ENCODE measurements at regions not wholly inside any gene's neighbourhood (a gene's known extent, or its start where the extent isn't known, plus 50 kb on each side); places are given as distances from the start of the nearest gene placed in this dataset.
"Not testable (repeated sequence)": the region's sequence is repeated elsewhere in the genome, so short reads cannot be mapped to it uniquely, and the experiment has no call there.

- DNase-seq: peak; percentile 30 to 48
- TF ChIP-seq GATA1 (IDR thresholded peaks at IDR 0.05; ENCODE audit: low read depth, low read length) (no peak), POLR2A (IDR thresholded peaks at IDR 0.05; ENCODE audit: low read length) (no peak)
Observed at GRCh38 chr5:57650360-57651069, 167.9 kb upstream of the ACTBL2 start.

- no peak for DNase-seq
- TF ChIP-seq GATA1 (IDR thresholded peaks at IDR 0.05; ENCODE audit: low read depth, low read length) (no peak), POLR2A (IDR thresholded peaks at IDR 0.05; ENCODE audit: low read length) (no peak)
Observed at GRCh38 chr5:57642698-57643097, 160.1 kb upstream of the ACTBL2 start.

- TF ChIP-seq POLR2A (IDR thresholded peaks at IDR 0.05; ENCODE audit: low read length) (no peak), GATA1 (IDR thresholded peaks at IDR 0.05; ENCODE audit: low read depth, low read length) (no peak)
- DNase-seq: no peak
Observed at GRCh38 chr5:57642066-57642465, 159.5 kb upstream of the ACTBL2 start.

GRCh38 chr5:57635146-57635777, 152.7 kb upstream of the ACTBL2 start:
- no peak for DNase-seq
- TF ChIP-seq GATA1 (IDR thresholded peaks at IDR 0.05; ENCODE audit: low read depth, low read length): no peak
- no peak for TF ChIP-seq POLR2A (IDR thresholded peaks at IDR 0.05; ENCODE audit: low read length)

- no peak for TF ChIP-seq GATA1 (IDR thresholded peaks at IDR 0.05; ENCODE audit: low read depth, low read length)
- TF ChIP-seq POLR2A (IDR thresholded peaks at IDR 0.05; ENCODE audit: low read length): no peak
- no peak for DNase-seq
Observed at GRCh38 chr5:57632937-57633336, 150.3 kb upstream of the ACTBL2 start.

- not testable (repeated sequence) for DNase-seq
Observed at GRCh38 chr5:57631139-57631538, 148.5 kb upstream of the ACTBL2 start.

GRCh38 chr5:57627661-57628060, 145.1 kb upstream of the ACTBL2 start:
- TF ChIP-seq GATA1 (IDR thresholded peaks at IDR 0.05; ENCODE audit: low read depth, low read length): no peak
- no peak for TF ChIP-seq POLR2A (IDR thresholded peaks at IDR 0.05; ENCODE audit: low read length)

GRCh38 chr5:57626703-57627102, 144.1 kb upstream of the ACTBL2 start:
- DNase-seq: no peak
- TF ChIP-seq GATA1 (IDR thresholded peaks at IDR 0.05; ENCODE audit: low read depth, low read length): no peak
- no peak for TF ChIP-seq POLR2A (IDR thresholded peaks at IDR 0.05; ENCODE audit: low read length)

More at GRCh38 chr5:57627661-57628060, 145.1 kb upstream of the ACTBL2 start:
- DNase-seq: no peak

GRCh38 chr5:57621624-57622023, 139.0 kb upstream of the ACTBL2 start:
- DNase-seq: no peak
- TF ChIP-seq POLR2A (IDR thresholded peaks at IDR 0.05; ENCODE audit: low read length) (no peak), GATA1 (IDR thresholded peaks at IDR 0.05; ENCODE audit: low read depth, low read length) (no peak)

GRCh38 chr5:57618767-57619381, 136.3 kb upstream of the ACTBL2 start:
- TF ChIP-seq GATA1 (IDR thresholded peaks at IDR 0.05; ENCODE audit: low read depth, low read length) (no peak), POLR2A (IDR thresholded peaks at IDR 0.05; ENCODE audit: low read length) (no peak)
- DNase-seq: no peak

- no peak for DNase-seq
- TF ChIP-seq GATA1 (IDR thresholded peaks at IDR 0.05; ENCODE audit: low read depth, low read length): no peak
- no peak for TF ChIP-seq POLR2A (IDR thresholded peaks at IDR 0.05; ENCODE audit: low read length)
Observed at GRCh38 chr5:57613741-57614140, 131.1 kb upstream of the ACTBL2 start.

- no peak for DNase-seq
- TF ChIP-seq POLR2A (IDR thresholded peaks at IDR 0.05; ENCODE audit: low read length) (no peak), GATA1 (IDR thresholded peaks at IDR 0.05; ENCODE audit: low read depth, low read length) (no peak)
Observed at GRCh38 chr5:57611177-57611576, 128.6 kb upstream of the ACTBL2 start.

- TF ChIP-seq GATA1 (IDR thresholded peaks at IDR 0.05; ENCODE audit: low read depth, low read length) (no peak), POLR2A (IDR thresholded peaks at IDR 0.05; ENCODE audit: low read length) (no peak)
Observed at GRCh38 chr5:57608542-57608941, 125.9 kb upstream of the ACTBL2 start.

GRCh38 chr5:57601996-57602395, 119.4 kb upstream of the ACTBL2 start:
- TF ChIP-seq POLR2A (IDR thresholded peaks at IDR 0.05; ENCODE audit: low read length): no peak
- TF ChIP-seq GATA1 (IDR thresholded peaks at IDR 0.05; ENCODE audit: low read depth, low read length): no peak
- no peak for DNase-seq

More at GRCh38 chr5:57608542-57608941, 125.9 kb upstream of the ACTBL2 start:
- DNase-seq: no peak

- TF ChIP-seq POLR2A (IDR thresholded peaks at IDR 0.05; ENCODE audit: low read length) (no peak), GATA1 (IDR thresholded peaks at IDR 0.05; ENCODE audit: low read depth, low read length) (no peak)
- no peak for DNase-seq
Observed at GRCh38 chr5:57600321-57600720, 117.7 kb upstream of the ACTBL2 start.
